Tibial nerve (tissue), 4 donors: ENCODE measurements at regions not wholly inside any gene's neighbourhood (a gene's known extent, or its start where the extent isn't known, plus 50 kb on each side); places are given as distances from the start of the nearest gene placed in this dataset.

Experiments
- DNase-seq, 2 donors: peaks; one replicate each; pipeline ENCODE4 v3.0.0-alpha.2; 2019; ENCODE audit warnings: low spot score in 2 of 2
- H3K27ac ChIP-seq, 4 donors: fragments of 200-600 bp; sonication (generic) in 3 of 4; one replicate each; pipeline ENCODE4 v1.5.1; 2017 to 2019; ENCODE audit warnings: mild to moderate bottlenecking in 1 of 4
- H3K27me3 ChIP-seq, 2 donors: fragments of 200-600 bp; sonication (generic) in 1 of 2; one replicate each; pipeline versions ENCODE4 v1.5.1 to v1.6.0; 2017 to 2019
- H3K36me3 ChIP-seq, 3 donors: fragments of 200-600 bp; sonication (generic); one replicate each; pipeline ENCODE4 v1.5.1; 2018 to 2019
- H3K4me1 ChIP-seq, 4 donors: fragments of 200-600 bp; sonication (generic) in 3 of 4; one replicate each; pipeline ENCODE4 v1.5.1; 2017 to 2019
- H3K4me3 ChIP-seq, 4 donors: fragments of 200-600 bp; sonication (generic) in 3 of 4; one replicate each; pipeline ENCODE4 v1.5.1; 2017 to 2019; ENCODE audit warnings: mild to moderate bottlenecking in 1 of 4, moderate library complexity in 1 of 4
- H3K9me3 ChIP-seq, 4 donors: fragments of 200-600 bp; sonication (generic) in 3 of 4; one replicate each; pipeline ENCODE4 v1.5.1; 2017 to 2019
- EP300 ChIP-seq, 2 donors: sonication (generic); formaldehyde crosslinking; IDR thresholded peaks; one replicate each; pipeline ENCODE4 v1.6.1; 2017; ENCODE audit warnings: antibody characterized with exemption in 2 of 2, mild to moderate bottlenecking in 1 of 2
- POLR2A ChIP-seq, 2 donors: fragments of 450-650 bp; IDR thresholded peaks; one replicate each; pipeline ENCODE4 v1.6.1; 2017; ENCODE audit warnings: antibody characterized with exemption in 2 of 2, mild to moderate bottlenecking in 2 of 2, moderate library complexity in 2 of 2
- WGBS, 2 donors: methylation state at CpG; one replicate each; pipeline ENCODE4 v1.1.5; 2018; 5-methylcytosine and 5-hydroxymethylcytosine counted together
- TF ChIP-seq, protein P1 (sequence below), 5 experiments: fragments of 200-600 bp in 3 of 5; fragments of 450-650 bp in 2 of 5; sonication (generic) in 3 of 5; IDR thresholded peaks; one replicate each; pipeline ENCODE4 v1.5.1; 2016 to 2019; ENCODE audit warnings: antibody characterized with exemption in 5 of 5, mild to moderate bottlenecking in 3 of 5, moderate library complexity in 2 of 5

DNA sequence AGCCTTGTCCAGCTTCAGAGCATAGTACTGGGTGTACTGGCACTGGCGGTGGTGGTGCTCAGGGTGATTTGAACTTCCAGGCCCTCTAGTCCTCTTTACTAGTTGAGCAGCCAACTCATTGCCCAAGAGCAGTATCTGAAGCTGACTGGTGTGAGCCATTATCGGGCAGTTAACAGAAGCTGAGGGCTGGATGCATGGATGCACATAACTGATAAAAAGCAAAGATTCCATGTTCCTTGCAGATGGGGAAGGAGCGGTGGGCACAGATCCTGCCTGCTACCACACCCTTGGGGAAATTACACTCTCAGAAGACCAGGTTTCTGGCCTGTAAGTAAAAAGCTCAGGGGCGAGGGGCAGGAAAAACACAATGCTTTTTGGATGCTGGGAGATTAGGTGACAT is 499.4 kb upstream of the ARGLU1 start:
- H3K27ac ChIP-seq = no peak overlapping the region
- no peaks in the 10 kb centered on the region for H3K27me3 ChIP-seq
- no peaks in the 10 kb centered on the region for H3K4me1 ChIP-seq
- 92 to 97% methylated on average over 4 of the region's 4 CpGs for WGBS, 2 donors
- no peak for DNase-seq
- TF ChIP-seq POLR2A (IDR thresholded peaks at IDR 0.05) (no peak), EP300 (IDR thresholded peaks at IDR 0.05) (no peak)
- TF ChIP-seq, protein P1, sequence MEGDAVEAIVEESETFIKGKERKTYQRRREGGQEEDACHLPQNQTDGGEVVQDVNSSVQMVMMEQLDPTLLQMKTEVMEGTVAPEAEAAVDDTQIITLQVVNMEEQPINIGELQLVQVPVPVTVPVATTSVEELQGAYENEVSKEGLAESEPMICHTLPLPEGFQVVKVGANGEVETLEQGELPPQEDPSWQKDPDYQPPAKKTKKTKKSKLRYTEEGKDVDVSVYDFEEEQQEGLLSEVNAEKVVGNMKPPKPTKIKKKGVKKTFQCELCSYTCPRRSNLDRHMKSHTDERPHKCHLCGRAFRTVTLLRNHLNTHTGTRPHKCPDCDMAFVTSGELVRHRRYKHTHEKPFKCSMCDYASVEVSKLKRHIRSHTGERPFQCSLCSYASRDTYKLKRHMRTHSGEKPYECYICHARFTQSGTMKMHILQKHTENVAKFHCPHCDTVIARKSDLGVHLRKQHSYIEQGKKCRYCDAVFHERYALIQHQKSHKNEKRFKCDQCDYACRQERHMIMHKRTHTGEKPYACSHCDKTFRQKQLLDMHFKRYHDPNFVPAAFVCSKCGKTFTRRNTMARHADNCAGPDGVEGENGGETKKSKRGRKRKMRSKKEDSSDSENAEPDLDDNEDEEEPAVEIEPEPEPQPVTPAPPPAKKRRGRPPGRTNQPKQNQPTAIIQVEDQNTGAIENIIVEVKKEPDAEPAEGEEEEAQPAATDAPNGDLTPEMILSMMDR (IDR thresholded peaks at IDR 0.05) = no peak
- H3K4me3 ChIP-seq = no peak overlapping the region
- no peaks in the 10 kb centered on the region for H3K9me3 ChIP-seq
- no peaks in the 10 kb centered on the region for H3K36me3 ChIP-seq

DNA sequence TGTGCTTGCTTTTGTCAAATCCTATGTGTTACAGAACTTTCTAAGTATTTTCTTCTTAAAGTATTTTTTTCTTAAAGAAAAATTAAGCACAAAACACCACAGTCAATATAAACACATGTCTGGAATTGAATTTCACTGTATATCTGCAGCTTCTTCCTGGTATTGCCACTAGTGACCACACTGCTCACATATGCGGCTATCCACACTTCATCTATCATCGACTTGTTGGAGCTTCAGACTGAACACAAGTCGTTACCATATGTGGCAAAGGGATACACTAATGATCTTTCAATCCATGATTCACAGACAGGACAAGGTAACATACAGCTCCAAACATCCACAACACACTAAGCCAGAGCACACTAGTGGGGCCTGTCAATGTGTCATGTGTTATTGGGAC is 498.4 kb upstream of the ARGLU1 start:
- H3K36me3 ChIP-seq = no peaks in the 10 kb centered on the region
- 81 to 90% methylated on average over 3 of the region's 3 CpGs for WGBS, 2 donors
- TF ChIP-seq POLR2A (IDR thresholded peaks at IDR 0.05) = no peak
- TF ChIP-seq EP300 (IDR thresholded peaks at IDR 0.05) = no peak
- TF ChIP-seq, protein P1 (IDR thresholded peaks at IDR 0.05) = no peak
- H3K9me3 ChIP-seq = no peaks in the 10 kb centered on the region
- DNase-seq = no peak
- H3K27ac ChIP-seq = no peak overlapping the region
- no peak overlapping the region for H3K4me3 ChIP-seq
- H3K27me3 ChIP-seq = no peaks in the 10 kb centered on the region
- H3K4me1 ChIP-seq = no peaks in the 10 kb centered on the region

DNA sequence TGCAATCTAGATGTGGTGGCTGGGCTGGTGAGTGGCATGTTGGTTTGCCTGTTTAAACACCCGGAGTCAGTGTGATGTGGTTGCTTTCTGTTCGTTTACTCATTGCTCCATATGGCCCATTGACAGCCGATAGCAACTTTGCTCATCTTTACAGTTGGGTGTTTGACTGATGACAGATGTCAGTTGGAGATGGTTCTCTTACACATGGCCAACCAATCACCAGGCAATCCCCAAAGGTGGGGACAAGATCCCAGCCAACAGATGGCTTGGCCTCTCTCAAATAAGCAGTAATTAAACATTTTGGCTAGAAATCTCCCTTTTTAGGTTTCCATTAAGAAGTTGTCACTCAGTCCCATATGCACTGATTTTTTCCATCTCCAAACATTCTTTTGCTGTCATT is 497.1 kb upstream of the ARGLU1 start:
- no peak for DNase-seq
- WGBS, 2 donors = 95 to 98% methylated on average over 3 of the region's 3 CpGs
- Histone ChIP-seq H3K4me3 (no peak overlapping the region), H3K9me3 (no peaks in the 10 kb centered on the region), H3K4me1 (no peaks in the 10 kb centered on the region), H3K36me3 (no peaks in the 10 kb centered on the region), H3K27me3 (no peaks in the 10 kb centered on the region), H3K27ac (no peak overlapping the region)
- TF ChIP-seq EP300 (IDR thresholded peaks at IDR 0.05) (no peak), POLR2A (IDR thresholded peaks at IDR 0.05) (no peak)
- TF ChIP-seq, protein P1 (IDR thresholded peaks at IDR 0.05) = no peak

DNA sequence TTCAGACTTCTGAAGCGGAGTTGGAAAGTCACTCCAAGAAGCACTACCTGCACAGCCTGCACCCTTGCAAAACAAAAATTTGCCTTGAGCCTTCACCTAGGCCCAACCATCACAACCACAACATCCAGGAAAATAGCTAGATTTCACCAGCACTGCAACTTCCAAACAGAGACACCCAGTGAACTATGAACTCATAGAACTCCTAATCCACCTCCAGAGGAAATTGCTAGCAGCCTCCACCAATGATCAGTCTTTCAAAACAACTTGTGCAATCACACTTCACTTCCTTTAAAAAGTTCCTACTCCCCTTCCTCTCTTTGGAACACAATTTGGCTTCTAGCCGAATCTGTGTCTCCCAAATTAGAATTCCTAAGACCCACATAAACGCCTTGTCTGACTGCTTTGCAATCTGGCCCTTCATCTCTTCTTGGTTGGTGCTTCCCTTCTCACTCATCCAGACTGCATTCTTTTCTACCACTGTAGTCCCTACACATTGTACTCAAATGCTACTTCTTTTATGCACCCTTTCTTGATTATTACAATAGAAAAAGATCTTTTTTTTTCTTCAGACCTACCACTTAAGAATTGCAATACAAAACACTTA is 489.2 kb upstream of the ARGLU1 start:
- TF ChIP-seq, protein P1 (IDR thresholded peaks at IDR 0.05) = no peak
- no peak for TF ChIP-seq POLR2A (IDR thresholded peaks at IDR 0.05)
- TF ChIP-seq EP300 (IDR thresholded peaks at IDR 0.05) = no peak
- Histone ChIP-seq H3K9me3 (no peaks in the 10 kb centered on the region), H3K27me3 (no peaks in the 10 kb centered on the region), H3K27ac (no peak overlapping the region), H3K4me3 (no peak overlapping the region), H3K4me1 (no peaks in the 10 kb centered on the region), H3K36me3 (no peaks in the 10 kb centered on the region)
- no peak for DNase-seq
- 66 to 72% methylated on average over 3 of the region's 3 CpGs for WGBS, 2 donors

DNA sequence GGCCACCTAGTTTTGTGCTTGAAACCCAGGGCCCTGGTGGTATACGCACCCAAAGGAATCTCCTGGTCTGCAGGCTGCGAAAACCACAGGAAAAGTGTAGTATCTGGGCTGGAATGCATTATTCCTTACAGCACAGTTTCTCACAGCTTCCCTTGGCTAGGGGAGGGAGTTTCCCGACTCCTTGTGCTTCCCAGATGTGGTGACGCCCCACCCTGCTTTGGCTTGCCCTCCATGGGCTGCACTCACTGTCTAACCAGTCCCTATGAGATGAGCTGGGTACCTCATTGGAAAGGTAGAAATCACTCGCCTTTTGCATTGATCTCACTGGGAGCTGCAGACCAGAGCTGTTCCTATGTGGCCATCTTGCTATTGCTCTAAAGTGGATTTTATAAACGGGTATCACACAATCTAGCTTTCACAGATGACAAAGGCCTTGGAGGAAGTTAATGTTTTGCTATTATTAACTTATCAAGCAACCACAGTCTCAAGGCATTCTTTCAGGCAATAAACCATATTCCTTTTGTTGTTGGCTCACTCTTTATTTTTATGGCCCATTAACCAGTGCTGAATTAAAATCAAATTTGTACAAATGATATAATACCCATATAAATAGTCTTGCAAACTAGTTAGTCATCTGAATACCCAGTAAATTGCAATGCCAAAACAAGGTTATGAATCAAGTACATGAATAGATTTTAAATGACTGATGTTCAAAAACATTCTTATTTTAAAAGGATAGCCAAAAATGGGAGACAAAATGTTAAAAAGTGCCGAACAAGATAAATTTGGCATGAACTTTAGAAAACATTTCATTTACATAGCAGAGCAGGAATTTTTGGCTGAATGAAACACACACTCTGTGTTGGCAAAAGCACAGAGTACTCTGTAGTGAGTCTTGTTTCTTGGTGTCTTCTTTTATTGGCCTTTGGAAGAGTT is 475.4 kb upstream of the ARGLU1 start:
- Histone ChIP-seq H3K36me3 (no peaks in the 10 kb centered on the region), H3K4me3 (no peak overlapping the region), H3K9me3 (peaks cover 0 to 13% (median 0%) of the 10 kb centered on the region in 4 donors), H3K27ac (no peak overlapping the region), H3K27me3 (no peaks in the 10 kb centered on the region), H3K4me1 (no peaks in the 10 kb centered on the region)
- DNase-seq = no peak
- WGBS, 2 donors = 59 to 62% methylated on average over 7 of the region's 7 CpGs
- TF ChIP-seq, protein P1 (IDR thresholded peaks at IDR 0.05) = no peak
- no peak for TF ChIP-seq POLR2A (IDR thresholded peaks at IDR 0.05)
